Psoas muscle (tissue), 7 donors: ENCODE measurements at regions not wholly inside any gene's neighbourhood (a gene's known extent, or its start where the extent isn't known, plus 50 kb on each side); places are given as distances from the start of the nearest gene placed in this dataset.

Source experiments
- ATAC-seq, 4 donors: fragments of 200-7000 bp; cut with Tn5 transposase; one replicate each; pipeline ENCODE4 v1.9.1; 2020; ENCODE audit warnings: moderate library complexity in 3 of 4, mild to moderate bottlenecking in 2 of 4
- DNase-seq, 2 donors: peaks; one replicate each; pipeline ENCODE4 v3.0.0-alpha.2; 2020
- H3K27ac ChIP-seq: fragments of 200-600 bp; one replicate; pipeline ENCODE4 v1.8.0; 2022
- H3K27me3 ChIP-seq, 3 donors: fragments of 200-600 bp in 1 of 3; one replicate each; pipeline versions ENCODE4 v1.6.1 to v1.8.0; 2013 to 2022; ENCODE audit warnings: low read length in 2 of 3, mild to moderate bottlenecking in 2 of 3, moderate library complexity in 1 of 3; ENCODE audit not compliant: insufficient read depth in 3 of 3
- H3K36me3 ChIP-seq, 2 donors: fragments of 200-600 bp in 1 of 2; one replicate each; pipeline versions ENCODE4 v1.6.1 to v1.8.0; 2013 to 2022; ENCODE audit warnings: low read depth in 1 of 2, mild to moderate bottlenecking in 1 of 2, moderate library complexity in 1 of 2; ENCODE audit not compliant: insufficient read depth in 1 of 2
- H3K4me1 ChIP-seq: fragments of 200-600 bp; one replicate; pipeline ENCODE4 v1.8.0; 2022
- H3K4me3 ChIP-seq: fragments of 200-600 bp; one replicate; pipeline ENCODE4 v1.8.0; 2022; ENCODE audit warnings: mild to moderate bottlenecking
- H3K9me3 ChIP-seq: fragments of 200-600 bp; one replicate; pipeline ENCODE4 v1.8.0; 2022
- CTCF ChIP-seq: fragments of 200-600 bp; IDR thresholded peaks from one replicate; pipeline ENCODE4 v1.8.0; 2022; ENCODE audit warnings: antibody characterized with exemption
- WGBS, 3 donors: extraction: QIAGEN DNeasy Blood & Tissue Kit; methylation state at CpG; one replicate each; pipeline versions ENCODE4 v1.1.6 to v1.1.7; 2013; 5-methylcytosine and 5-hydroxymethylcytosine counted together
- intact Hi-C, 2 donors: fragments of 100-400 bp; cut with DNase I; formaldehyde crosslinking; loops; one replicate each; pipeline versions ENCODE4 v1.11.0 to v1.14.2; 2022
- donor health status: healthy with polysubstance abuse.
- donor health status: DM: no; HTN: no; CAD: no; lungs with moderate emphysema.
- donor health status: Bipolar disorder and iron deficiency.
- donor health status: healthy.
- donor health status: DM: yes; HTN: yes; CAD: no.
- donor health status: DM: no; HTN: no; CAD: no.
- donor health status: DM: yes; HTN: yes; CAD: no.

GRCh38 chr11:127674754-127675153, 674.2 kb upstream of the KIRREL3 start:
- 79 to 83% (median 81%) methylated on average over 2 of the region's 2 CpGs for WGBS, 3 donors
- intact Hi-C loops: no loop called here
- no peak overlapping the region for H3K27ac ChIP-seq
- no peaks in the 10 kb centered on the region for H3K27me3 ChIP-seq
- H3K9me3 ChIP-seq: no peaks in the 10 kb centered on the region
- no peaks in the 10 kb centered on the region for H3K4me1 ChIP-seq
- H3K36me3 ChIP-seq: no peaks in the 10 kb centered on the region
- no peak for ATAC-seq
- H3K4me3 ChIP-seq: no peak overlapping the region
- TF ChIP-seq CTCF: no peak
- no peak for DNase-seq

- DNase-seq: no peak
- H3K9me3 ChIP-seq: peaks cover 5% of the 10 kb centered on the region
- no peaks in the 10 kb centered on the region for H3K36me3 ChIP-seq
- intact Hi-C loops: no loop called here
- no peaks in the 10 kb centered on the region for H3K27me3 ChIP-seq
- no peak for TF ChIP-seq CTCF
- no peak overlapping the region for H3K4me3 ChIP-seq
- 62 to 76% (median 65%) methylated on average over 10 of the region's 10 CpGs for WGBS, 3 donors
- H3K27ac ChIP-seq: no peak overlapping the region
- H3K4me1 ChIP-seq: no peaks in the 10 kb centered on the region
- ATAC-seq: no peak
Measured at GRCh38 chr11:127670374-127671119, 670.0 kb upstream of the KIRREL3 start.

- no peak for DNase-seq
- no peak overlapping the region for H3K4me3 ChIP-seq
- no peaks in the 10 kb centered on the region for H3K36me3 ChIP-seq
- no peaks in the 10 kb centered on the region for H3K9me3 ChIP-seq
- no peaks in the 10 kb centered on the region for H3K27me3 ChIP-seq
- WGBS, 3 donors: 51 to 60% (median 53%) methylated on average over 6 of the region's 6 CpGs
- no peak for TF ChIP-seq CTCF
- no peak overlapping the region for H3K27ac ChIP-seq
- H3K4me1 ChIP-seq: no peaks in the 10 kb centered on the region
- intact Hi-C loops: no loop called here
- no peak for ATAC-seq
Measured at GRCh38 chr11:127656116-127656836, 655.7 kb upstream of the KIRREL3 start.

GRCh38 chr11:127653076-127653475, 652.5 kb upstream of the KIRREL3 start:
- Histone ChIP-seq H3K9me3 (no peaks in the 10 kb centered on the region), H3K27me3 (no peaks in the 10 kb centered on the region), H3K4me3 (no peak overlapping the region), H3K36me3 (no peaks in the 10 kb centered on the region), H3K4me1 (no peaks in the 10 kb centered on the region), H3K27ac (no peak overlapping the region)
- ATAC-seq: no peak
- DNase-seq: no peak
- intact Hi-C loops: no loop called here
- WGBS, 3 donors: 79 to 84% (median 81%) methylated on average over 4 of the region's 4 CpGs
- no peak for TF ChIP-seq CTCF
